Suprapubic skin (tissue), 4 donors: ENCODE measurements at regions not wholly inside any gene's neighbourhood (a gene's known extent, or its start where the extent isn't known, plus 50 kb on each side); places are given as distances from the start of the nearest gene placed in this dataset.

ENCODE experiments used
- CTCF ChIP-seq, 2 donors: fragments of 200-600 bp in 1 of 2; fragments of 450-650 bp in 1 of 2; sonication (generic) in 1 of 2; IDR thresholded peaks; one replicate each; pipeline ENCODE4 v1.5.1; 2016 to 2019; ENCODE audit warnings: antibody characterized with exemption in 2 of 2, mild to moderate bottlenecking in 1 of 2, moderate library complexity in 1 of 2
- EP300 ChIP-seq: sonication (generic); formaldehyde crosslinking; IDR thresholded peaks from one replicate; pipeline ENCODE4 v1.6.1; 2017; ENCODE audit warnings: antibody characterized with exemption
- POLR2A ChIP-seq, 2 donors: fragments of 450-650 bp; IDR thresholded peaks; one replicate each; pipeline ENCODE4 v1.6.1; 2017; ENCODE audit warnings: antibody characterized with exemption in 2 of 2, mild to moderate bottlenecking in 2 of 2, moderate library complexity in 2 of 2
- POLR2AphosphoS5 ChIP-seq, 3 donors: sonication (generic); formaldehyde crosslinking; IDR thresholded peaks; one replicate each; pipeline ENCODE4 v1.6.1; 2017; ENCODE audit warnings: antibody characterized with exemption in 3 of 3

- TF ChIP-seq CTCF (IDR thresholded peaks at IDR 0.05) (no peak), POLR2AphosphoS5 (IDR thresholded peaks at IDR 0.05) (no peak), POLR2A (IDR thresholded peaks at IDR 0.05) (no peak), EP300 (no peak)
Measured at GRCh38 chr17:77622647-77623046, 335.9 kb upstream of the TNRC6C start.
